Brain microvascular endothelial cell (primary cell): ENCODE measurements at regions not wholly inside any gene's neighbourhood (a gene's known extent, or its start where the extent isn't known, plus 50 kb on each side); places are given as distances from the start of the nearest gene placed in this dataset.

ENCODE experiments used
- DNase-seq: peaks from one replicate; pipeline ENCODE4 v3.0.0-alpha.2; 2020
- H3K27ac ChIP-seq: fragments of 250-450 bp; sonication (Bioruptor Pico); 2 replicates; pipeline ENCODE4 v1.5.1; 2020; ENCODE audit warnings: mild to moderate bottlenecking, moderate library complexity
- H3K27me3 ChIP-seq: fragments of 250-450 bp; sonication (Bioruptor Pico); replicated peaks from 2 replicates; pipeline ENCODE4 v1.5.1; 2020; ENCODE audit warnings: mild to moderate bottlenecking
- H3K36me3 ChIP-seq: fragments of 250-450 bp; sonication (Bioruptor Pico); replicated peaks from 2 replicates; pipeline ENCODE4 v1.5.1; 2020; ENCODE audit warnings: mild to moderate bottlenecking
- H3K4me3 ChIP-seq: 2 replicates; pipeline ENCODE4 v1.5.1; 2011; ENCODE audit warnings: low read depth, mild to moderate bottlenecking, control low read depth, low read length, moderate library complexity
- CTCF ChIP-seq: IDR thresholded peaks from 2 replicates; pipeline ENCODE4 v1.5.1; 2011; ENCODE audit warnings: low read depth, mild to moderate bottlenecking, moderate library complexity, low read length, control low read depth, inconsistent platforms; ENCODE audit errors: missing control alignments
- in situ Hi-C: cut with HindIII; loops from 2 replicates; pipeline ENCODE4 v1.10.0; 2017; ENCODE audit warnings: low sequenced_read_pairs, low pct_ligation_motif_present

GRCh38 chr22:48178536-48178935 lies 1416.1 kb downstream of the TBC1D22A start:
- TF ChIP-seq CTCF = no peak
- no peak for DNase-seq
- H3K4me3 ChIP-seq = no peak overlapping the region
- H3K36me3 ChIP-seq = no peaks in the 10 kb centered on the region
- in situ Hi-C loops = no loop called here
- no peak overlapping the region for H3K27ac ChIP-seq
- no peaks in the 10 kb centered on the region for H3K27me3 ChIP-seq

- no peak for DNase-seq
- TF ChIP-seq CTCF = no peak
- no peaks in the 10 kb centered on the region for H3K27me3 ChIP-seq
- no peak overlapping the region for H3K27ac ChIP-seq
- no peaks in the 10 kb centered on the region for H3K36me3 ChIP-seq
- no peak overlapping the region for H3K4me3 ChIP-seq
- in situ Hi-C loops = no loop called here
Observed at GRCh38 chr22:48177631-48178030, 1415.2 kb downstream of the TBC1D22A start.

GRCh38 chr22:48175721-48176120 lies 1413.3 kb downstream of the TBC1D22A start:
- Histone ChIP-seq H3K4me3 (no peak overlapping the region), H3K36me3 (no peaks in the 10 kb centered on the region), H3K27me3 (no peaks in the 10 kb centered on the region), H3K27ac (no peak overlapping the region)
- DNase-seq = no peak
- in situ Hi-C loops = no loop called here
- no peak for TF ChIP-seq CTCF

- DNase-seq = no peak
- no peak for TF ChIP-seq CTCF
Observed at GRCh38 chr22:48173773-48174160, 1411.3 kb downstream of the TBC1D22A start.

GRCh38 chr22:48173061-48173772 lies 1410.8 kb downstream of the TBC1D22A start:
- H3K4me3 ChIP-seq = no peak overlapping the region
- H3K27ac ChIP-seq = no peak overlapping the region
- H3K27me3 ChIP-seq = no peaks in the 10 kb centered on the region
- H3K36me3 ChIP-seq = no peaks in the 10 kb centered on the region
- TF ChIP-seq CTCF = no peak
- DNase-seq = no peak
- in situ Hi-C loops = no loop called here

More at GRCh38 chr22:48173773-48174160, 1411.3 kb downstream of the TBC1D22A start:
- Histone ChIP-seq H3K36me3 (no peaks in the 10 kb centered on the region), H3K27me3 (no peaks in the 10 kb centered on the region), H3K4me3 (no peak overlapping the region), H3K27ac (no peak overlapping the region)
- in situ Hi-C loops = no loop called here

GRCh38 chr22:48171271-48171691 lies 1408.8 kb downstream of the TBC1D22A start:
- in situ Hi-C loops = no loop called here
- H3K36me3 ChIP-seq = no peaks in the 10 kb centered on the region
- H3K27me3 ChIP-seq = no peaks in the 10 kb centered on the region
- H3K27ac ChIP-seq = no peak overlapping the region
- no peak for DNase-seq
- TF ChIP-seq CTCF = no peak
- no peak overlapping the region for H3K4me3 ChIP-seq
